Osteoblast (primary cell): ENCODE measurements at regions not wholly inside any gene's neighbourhood (a gene's known extent, or its start where the extent isn't known, plus 50 kb on each side); places are given as distances from the start of the nearest gene placed in this dataset.
A peak's percentile ranks its signal among the peaks of the same experiment; 100 is the strongest.

Experiments used
- DNase-seq: peaks from one replicate; pipeline ENCODE4 v3.0.0; 2011; ENCODE audit warnings: low spot score, mixed read lengths; ENCODE audit not compliant: insufficient read length; ENCODE audit errors: missing footprints
- H2AFZ ChIP-seq: 2 replicates; pipeline ENCODE4 v1.6.0; 2011; ENCODE audit warnings: mild to moderate bottlenecking, low read length
- H3K27ac ChIP-seq: 2 replicates; pipeline ENCODE4 v1.5.1; 2011; ENCODE audit warnings: mild to moderate bottlenecking, low read depth, low read length, moderate library complexity
- H3K27me3 ChIP-seq: 2 replicates; pipeline ENCODE4 v1.6.0; 2012; ENCODE audit warnings: mild to moderate bottlenecking, control low read depth, inconsistent platforms, low read length, moderate library complexity; ENCODE audit not compliant: insufficient read depth
- H3K36me3 ChIP-seq: 2 replicates; pipeline ENCODE4 v1.5.1; 2011; ENCODE audit warnings: mild to moderate bottlenecking, low read length, control low read depth, moderate library complexity; ENCODE audit not compliant: insufficient read depth
- H3K4me1 ChIP-seq: 2 replicates; pipeline ENCODE4 v1.5.1; 2011; ENCODE audit warnings: mild to moderate bottlenecking, low read length, control low read depth, moderate library complexity; ENCODE audit not compliant: insufficient read depth
- H3K4me2 ChIP-seq: 2 replicates; pipeline ENCODE4 v1.6.0; 2011; ENCODE audit warnings: mild to moderate bottlenecking, low read length; ENCODE audit not compliant: insufficient read depth
- H3K4me3 ChIP-seq: fragments of 200-600 bp; sonication (generic); 3 replicates; pipeline ENCODE4 v1.5.1; 2012; ENCODE audit warnings: mild to moderate bottlenecking, low read length, inconsistent platforms; ENCODE audit not compliant: insufficient read depth
- H3K79me2 ChIP-seq: 2 replicates; pipeline ENCODE4 v1.6.0; 2012; ENCODE audit warnings: mild to moderate bottlenecking, low read length, control low read depth, inconsistent platforms; ENCODE audit not compliant: insufficient read depth
- H3K9me3 ChIP-seq: 2 replicates; pipeline ENCODE4 v1.5.1; 2011; ENCODE audit warnings: low read depth, low read length, control low read depth
- H4K20me1 ChIP-seq: 2 replicates; pipeline ENCODE4 v1.6.0; 2012; ENCODE audit warnings: mild to moderate bottlenecking, low read length, control low read depth; ENCODE audit not compliant: insufficient read depth
- TF ChIP-seq, protein P1 (sequence below): IDR thresholded peaks from 2 replicates; pipeline ENCODE4 v1.5.1; 2011; ENCODE audit warnings: mild to moderate bottlenecking, low read depth, low read length, moderate library complexity; ENCODE audit errors: extremely low read depth

DNA sequence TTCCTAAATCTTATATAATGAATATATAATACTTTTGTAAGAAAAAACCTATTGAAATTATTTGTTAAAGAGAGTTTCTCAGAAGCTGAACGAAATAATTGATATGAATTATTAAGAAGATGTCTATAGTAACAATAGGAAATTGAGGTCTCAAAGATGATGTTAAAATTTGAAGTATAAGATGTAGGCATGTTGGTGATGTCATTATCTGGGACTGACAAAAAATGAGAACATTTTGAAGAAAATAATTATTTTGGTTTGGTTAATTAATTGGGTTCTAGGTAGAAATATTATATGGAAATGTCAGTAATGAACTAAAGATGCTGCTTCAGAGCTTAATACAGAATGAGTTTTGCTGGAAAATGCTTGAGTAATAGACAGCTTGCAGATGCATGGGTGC lies 501.4 kb upstream of the ST8SIA4 start:
- H2AFZ ChIP-seq = no peak overlapping the region
- H3K36me3 ChIP-seq = no peaks in the 10 kb centered on the region

DNA sequence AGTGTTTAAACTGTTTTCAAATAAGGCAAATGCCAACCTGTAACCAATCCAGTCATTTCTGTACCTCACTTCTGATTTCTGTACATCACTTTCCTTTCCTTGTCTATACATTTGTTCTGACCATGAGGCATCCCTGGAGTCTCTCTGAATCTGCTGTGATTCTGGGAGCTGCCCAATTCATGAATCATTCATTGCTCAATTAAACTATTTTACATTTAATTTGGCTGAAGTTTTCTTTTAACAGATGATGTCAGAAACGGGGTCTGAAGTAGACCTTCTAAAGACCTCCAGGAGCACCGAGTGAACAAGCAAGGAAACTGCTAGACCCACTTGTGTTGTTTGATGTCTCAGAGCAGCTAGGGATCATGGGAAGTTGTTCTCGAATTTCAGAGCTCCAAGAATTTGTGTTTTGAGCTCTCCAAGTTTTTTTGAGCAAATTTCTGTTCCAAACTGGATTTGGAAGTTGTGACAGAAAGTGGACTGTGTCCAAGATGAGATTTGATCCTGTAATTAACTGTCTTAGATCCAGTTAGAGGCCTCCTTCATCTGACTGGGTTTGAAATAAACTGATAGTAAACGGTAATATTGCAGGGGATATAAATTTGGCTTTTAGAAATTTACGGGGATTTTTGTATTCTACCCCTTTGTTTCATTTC lies 490.8 kb upstream of the ST8SIA4 start:
- Histone ChIP-seq H3K4me1 (no peaks in the 10 kb centered on the region), H3K27ac (no peak overlapping the region), H3K27me3 (no peaks in the 10 kb centered on the region), H3K9me3 (no peaks in the 10 kb centered on the region), H4K20me1 (no peaks in the 10 kb centered on the region), H3K4me2 (peak overlapping the region; percentile 16), H3K79me2 (no peaks in the 10 kb centered on the region), H2AFZ (peak overlapping the region; percentile 43), H3K4me3 (no peak overlapping the region), H3K36me3 (no peaks in the 10 kb centered on the region)
- DNase-seq = no peak
- TF ChIP-seq, protein P1, sequence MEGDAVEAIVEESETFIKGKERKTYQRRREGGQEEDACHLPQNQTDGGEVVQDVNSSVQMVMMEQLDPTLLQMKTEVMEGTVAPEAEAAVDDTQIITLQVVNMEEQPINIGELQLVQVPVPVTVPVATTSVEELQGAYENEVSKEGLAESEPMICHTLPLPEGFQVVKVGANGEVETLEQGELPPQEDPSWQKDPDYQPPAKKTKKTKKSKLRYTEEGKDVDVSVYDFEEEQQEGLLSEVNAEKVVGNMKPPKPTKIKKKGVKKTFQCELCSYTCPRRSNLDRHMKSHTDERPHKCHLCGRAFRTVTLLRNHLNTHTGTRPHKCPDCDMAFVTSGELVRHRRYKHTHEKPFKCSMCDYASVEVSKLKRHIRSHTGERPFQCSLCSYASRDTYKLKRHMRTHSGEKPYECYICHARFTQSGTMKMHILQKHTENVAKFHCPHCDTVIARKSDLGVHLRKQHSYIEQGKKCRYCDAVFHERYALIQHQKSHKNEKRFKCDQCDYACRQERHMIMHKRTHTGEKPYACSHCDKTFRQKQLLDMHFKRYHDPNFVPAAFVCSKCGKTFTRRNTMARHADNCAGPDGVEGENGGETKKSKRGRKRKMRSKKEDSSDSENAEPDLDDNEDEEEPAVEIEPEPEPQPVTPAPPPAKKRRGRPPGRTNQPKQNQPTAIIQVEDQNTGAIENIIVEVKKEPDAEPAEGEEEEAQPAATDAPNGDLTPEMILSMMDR = no peak

More for the DNA sequence above, 501.4 kb upstream of the ST8SIA4 start:
- H4K20me1 ChIP-seq = no peaks in the 10 kb centered on the region
- DNase-seq = no peak
- TF ChIP-seq, protein P1 = no peak
- H3K79me2 ChIP-seq = no peaks in the 10 kb centered on the region
- H3K27me3 ChIP-seq = no peaks in the 10 kb centered on the region
- no peaks in the 10 kb centered on the region for H3K4me1 ChIP-seq
- H3K9me3 ChIP-seq = no peaks in the 10 kb centered on the region
- no peak overlapping the region for H3K27ac ChIP-seq
- H3K4me2 ChIP-seq = no peak overlapping the region
- no peak overlapping the region for H3K4me3 ChIP-seq

DNA sequence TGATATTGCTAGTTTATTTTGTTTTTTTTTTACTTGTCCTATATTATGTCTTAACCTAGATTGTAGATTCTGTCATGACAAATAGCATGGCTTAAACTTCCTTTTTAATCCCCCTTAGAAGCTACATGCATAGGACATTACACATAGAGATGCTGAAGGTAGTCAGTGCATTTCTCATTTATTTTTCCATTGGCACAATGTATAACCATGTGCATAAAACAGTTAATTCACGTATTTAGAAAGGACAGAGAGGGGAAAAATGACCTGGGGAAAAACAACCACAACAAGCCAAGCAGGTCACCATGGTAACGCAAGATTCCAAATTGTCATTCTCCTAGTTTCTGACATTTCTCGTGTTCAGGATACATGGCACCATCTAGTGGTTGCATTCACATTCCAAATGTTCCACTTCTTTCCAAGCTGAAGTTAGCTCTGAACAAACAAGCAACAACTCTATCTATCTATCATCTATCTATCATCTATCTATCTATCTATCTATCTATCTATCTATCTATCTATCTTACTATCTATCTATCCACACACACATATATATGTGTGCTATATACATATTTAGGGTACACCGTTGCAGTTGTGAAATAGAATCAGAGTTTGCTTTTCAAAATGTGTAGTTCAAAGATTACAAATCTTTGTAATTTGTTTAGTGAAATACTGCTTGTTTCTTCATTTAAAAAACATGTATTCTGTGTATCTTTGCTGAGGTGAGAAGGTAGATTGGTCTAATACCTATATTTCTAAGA lies 487.2 kb upstream of the ST8SIA4 start:
- TF ChIP-seq, protein P1 = peak; percentile 63
- no peaks in the 10 kb centered on the region for H3K79me2 ChIP-seq
- H3K27me3 ChIP-seq = no peaks in the 10 kb centered on the region
- no peaks in the 10 kb centered on the region for H3K9me3 ChIP-seq
- H3K4me3 ChIP-seq = no peak overlapping the region
- no peaks in the 10 kb centered on the region for H3K4me1 ChIP-seq
- H4K20me1 ChIP-seq = no peaks in the 10 kb centered on the region
- no peak for DNase-seq
- no peak overlapping the region for H3K27ac ChIP-seq
- H3K4me2 ChIP-seq = no peak overlapping the region
- peak overlapping the region; percentile 51 for H2AFZ ChIP-seq
- H3K36me3 ChIP-seq = no peaks in the 10 kb centered on the region

DNA sequence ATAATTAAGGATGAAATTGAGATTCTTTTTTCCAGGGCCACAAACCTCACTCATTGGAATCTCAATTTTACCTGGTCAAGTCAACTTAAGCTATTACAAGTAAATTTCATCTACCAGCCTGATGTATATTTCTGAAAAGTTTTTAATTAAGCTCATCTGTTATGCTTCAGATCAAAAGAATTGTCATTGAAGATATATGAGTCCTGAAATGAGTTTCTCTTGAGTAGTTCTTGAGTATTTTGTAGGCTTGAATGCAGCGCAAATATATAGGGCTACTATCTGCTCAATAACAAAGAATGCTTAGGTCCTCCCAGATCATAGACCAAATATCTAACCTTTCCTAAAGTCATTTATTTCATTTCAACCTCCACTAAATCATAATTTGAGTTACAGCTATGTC lies 482.2 kb upstream of the ST8SIA4 start:
- H3K4me2 ChIP-seq = no peak overlapping the region
- H3K27ac ChIP-seq = no peak overlapping the region
- H4K20me1 ChIP-seq = no peaks in the 10 kb centered on the region
- no peaks in the 10 kb centered on the region for H3K36me3 ChIP-seq
- H3K4me1 ChIP-seq = no peaks in the 10 kb centered on the region
- H3K79me2 ChIP-seq = no peaks in the 10 kb centered on the region
- no peaks in the 10 kb centered on the region for H3K9me3 ChIP-seq
- H2AFZ ChIP-seq = no peak overlapping the region
- no peak for DNase-seq
- H3K4me3 ChIP-seq = no peak overlapping the region
- TF ChIP-seq, protein P1 = no peak
- H3K27me3 ChIP-seq = no peaks in the 10 kb centered on the region
